HG03442 (cell line): ENCODE measurements at regions not wholly inside any gene's neighbourhood (a gene's known extent, or its start where the extent isn't known, plus 50 kb on each side); places are given as distances from the start of the nearest gene placed in this dataset.
"Not testable (repeated sequence)": the region's sequence is repeated elsewhere in the genome, so short reads cannot be mapped to it uniquely, and the experiment has no call there.

Source experiments
- ATAC-seq: cut with Tn5 transposase; IDR thresholded peaks from one replicate; pipeline ENCODE4 v1.9.1; 2021; ENCODE audit warnings: mild to moderate bottlenecking, moderate library complexity; ENCODE audit not compliant: unreplicated experiment

DNA sequence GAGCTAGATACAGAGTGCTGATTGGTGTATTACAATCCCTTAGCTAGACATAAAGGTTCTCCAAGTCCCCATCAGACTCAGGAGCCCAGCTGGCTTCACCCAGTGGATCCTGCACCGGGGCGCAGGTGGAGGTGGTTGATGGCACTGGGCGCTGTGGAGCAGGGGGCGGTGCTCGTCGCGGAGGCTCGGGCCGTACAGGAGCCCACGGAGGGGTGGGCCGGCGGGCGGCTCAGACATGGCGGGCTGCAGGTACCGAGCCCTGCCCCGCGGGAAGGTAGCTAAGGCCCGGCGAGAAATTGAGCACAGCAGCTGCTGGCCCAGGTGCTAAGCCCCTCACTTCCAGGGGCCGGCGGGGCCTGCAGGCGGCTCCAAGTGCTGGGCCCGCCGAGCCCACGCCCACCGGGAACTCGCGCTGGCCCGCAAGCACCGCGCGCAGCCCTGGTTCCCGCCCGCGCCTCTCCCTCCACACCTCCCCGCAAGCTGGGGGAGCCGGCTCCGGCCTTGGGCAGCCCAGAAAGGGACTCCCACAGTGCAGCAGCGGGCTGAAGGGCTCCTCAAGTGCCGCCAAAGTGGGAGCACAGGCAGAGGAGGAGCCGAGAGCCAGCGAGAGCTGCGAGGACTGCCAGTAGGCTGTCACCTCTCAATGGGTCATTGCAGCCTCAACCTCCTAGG lies 96.4 kb upstream of the MYO10 start:
- not testable (repeated sequence) for ATAC-seq

DNA sequence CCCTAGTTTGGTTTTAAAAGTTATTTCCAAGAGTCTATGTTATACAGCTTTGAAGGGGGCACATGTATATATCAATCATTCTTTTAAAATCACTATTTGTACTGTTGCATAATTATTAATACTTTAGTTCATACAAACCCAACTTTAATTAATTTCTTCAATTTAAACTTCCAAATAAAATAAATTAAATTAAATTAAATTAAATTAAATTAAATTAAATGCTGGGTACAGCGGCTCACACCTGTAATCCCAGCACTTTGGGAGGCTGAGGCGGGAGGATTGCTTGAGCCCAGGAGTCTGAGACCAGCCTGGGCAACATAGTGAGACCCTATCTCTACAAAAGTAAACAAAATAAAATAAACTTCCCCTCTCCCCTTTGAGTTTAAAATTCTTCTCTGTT lies 98.9 kb upstream of the MYO10 start:
- not testable (repeated sequence) for ATAC-seq

DNA sequence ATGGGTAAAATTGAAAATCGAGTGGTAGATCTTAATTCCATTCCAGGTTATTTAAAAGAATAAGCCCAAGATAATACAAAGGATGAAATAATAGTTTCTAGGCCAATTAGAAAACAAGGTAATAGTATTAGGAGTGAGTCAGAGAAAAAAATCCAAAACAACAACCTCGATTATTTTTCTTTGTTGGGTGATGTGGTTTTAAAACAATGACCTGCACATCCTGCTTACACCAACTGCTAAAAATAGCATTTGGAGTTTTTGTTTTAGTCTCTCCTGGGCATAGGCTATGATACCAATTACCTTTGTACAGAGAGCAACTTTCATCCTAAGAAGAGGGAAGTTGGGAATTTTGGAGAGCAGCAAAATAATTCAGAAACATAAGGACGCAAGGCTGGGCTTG lies 101.7 kb upstream of the MYO10 start:
- no peak for ATAC-seq

DNA sequence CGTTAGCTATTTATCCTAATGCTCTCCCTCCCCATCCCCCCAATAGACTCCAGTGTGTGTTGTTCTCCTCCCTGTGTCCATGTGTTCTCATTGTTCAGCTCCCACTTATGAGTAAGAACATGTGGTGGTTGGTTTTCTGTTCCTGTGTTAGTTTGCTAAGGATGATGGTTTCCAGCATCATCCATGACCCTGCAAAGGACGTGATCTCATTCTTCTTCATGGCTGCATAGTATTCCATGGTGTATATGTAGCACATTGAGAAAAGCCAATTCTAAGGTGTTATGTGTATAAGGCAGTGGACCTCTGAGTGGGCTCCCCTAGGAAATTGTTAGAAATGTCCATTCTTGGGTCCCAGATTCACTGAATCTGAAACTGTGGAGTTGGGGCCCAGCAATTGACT lies 103.1 kb upstream of the MYO10 start:
- no peak for ATAC-seq

DNA sequence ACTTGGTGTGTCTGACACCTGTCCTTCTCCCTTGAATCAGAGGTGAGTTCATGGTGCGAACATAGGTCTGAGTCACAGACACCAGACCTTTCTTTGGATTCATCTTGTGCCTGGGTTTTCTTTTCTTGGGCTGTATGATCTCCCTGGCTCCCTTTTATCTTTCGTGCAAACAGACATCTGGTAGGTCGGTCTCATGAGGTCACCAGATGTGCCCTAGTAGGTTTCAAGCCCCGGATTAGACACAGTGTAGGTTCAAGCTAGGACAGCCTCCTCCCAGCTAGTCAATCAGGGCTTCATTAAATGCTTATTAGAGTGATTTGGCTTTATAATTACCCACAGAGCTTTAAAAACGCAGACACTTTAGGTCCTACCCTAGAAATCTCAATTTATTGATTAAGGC lies 106.0 kb upstream of the MYO10 start:
- no peak for ATAC-seq

DNA sequence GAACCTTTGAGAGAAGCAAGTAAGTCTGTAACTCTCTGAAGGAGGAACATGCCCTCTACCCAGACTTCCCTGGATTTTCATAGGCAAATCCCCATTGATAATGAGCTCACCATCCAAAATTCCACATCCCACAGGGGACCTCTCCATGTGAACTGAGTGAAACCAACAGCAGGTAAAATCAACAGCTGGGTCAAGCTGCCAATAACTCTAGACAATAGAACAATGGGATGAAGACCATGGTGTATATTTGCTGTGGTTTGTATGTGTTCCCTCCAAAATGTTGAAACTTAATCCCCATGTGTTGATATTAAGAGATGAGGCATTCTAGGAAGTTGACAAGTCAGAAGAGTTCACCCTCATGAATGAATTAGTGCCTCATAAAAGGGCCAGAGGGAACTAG lies 110.2 kb upstream of the MYO10 start:
- no peak for ATAC-seq

DNA sequence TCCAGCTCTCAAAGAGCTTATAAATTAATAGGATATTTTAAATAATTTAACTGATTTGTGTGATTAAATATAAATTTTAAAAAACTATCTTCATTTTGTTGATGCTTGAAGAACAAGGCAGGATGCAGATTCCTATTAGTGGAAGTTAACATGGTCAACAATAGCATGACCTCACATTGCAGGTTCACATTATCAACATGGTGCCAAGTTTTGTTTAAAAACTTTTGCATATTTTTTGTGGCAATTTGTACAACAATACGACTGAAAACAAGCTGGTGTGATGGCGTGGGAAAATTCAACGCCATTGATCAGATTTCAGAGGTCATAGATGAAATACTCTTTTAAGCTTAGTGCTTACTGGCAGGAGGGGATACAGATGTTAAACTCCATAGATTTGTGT lies 114.1 kb upstream of the MYO10 start:
- no peak for ATAC-seq

DNA sequence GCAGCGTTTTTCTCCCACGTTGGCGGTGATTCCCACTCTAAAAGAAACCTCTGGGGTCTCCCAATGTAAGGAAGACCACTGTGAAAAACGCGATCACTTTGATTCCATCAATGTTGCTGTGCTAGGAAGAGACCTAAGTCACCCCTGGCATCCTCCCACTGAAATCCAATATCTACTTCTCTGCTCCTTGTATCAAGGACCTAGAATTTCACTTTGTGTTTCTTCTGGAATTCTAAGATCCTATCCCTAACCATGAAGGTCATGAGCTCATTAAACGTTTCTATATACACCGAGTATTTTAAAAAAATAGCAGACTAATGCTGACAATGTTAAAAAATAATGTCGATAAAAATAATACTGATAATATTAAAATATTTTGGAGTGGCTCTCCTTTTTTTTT lies 118.8 kb upstream of the MYO10 start:
- no peak for ATAC-seq

DNA sequence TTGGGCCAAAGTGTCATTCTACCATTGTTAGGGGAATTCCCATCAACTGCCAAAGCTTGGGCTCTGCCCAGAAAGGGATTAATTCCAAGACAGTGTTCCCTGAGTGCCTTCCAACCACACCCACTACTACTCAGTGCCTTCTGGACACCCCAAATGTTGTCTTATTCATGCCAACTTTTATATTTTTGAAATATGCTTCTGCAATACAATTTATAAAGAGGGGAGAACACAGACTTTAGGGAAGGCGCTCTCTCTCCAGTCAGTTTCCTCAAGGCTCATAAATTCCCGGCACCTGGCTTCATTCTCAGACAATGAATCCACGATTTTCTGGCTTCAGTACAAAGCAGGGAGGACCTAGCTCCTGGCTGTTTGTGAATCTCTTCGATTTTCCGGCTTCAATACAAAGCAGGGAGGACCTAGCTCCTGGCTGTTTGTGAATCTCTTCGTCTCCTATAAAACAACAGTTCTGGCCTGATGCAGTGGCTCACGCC lies 120.1 kb upstream of the MYO10 start:
- no peak for ATAC-seq

DNA sequence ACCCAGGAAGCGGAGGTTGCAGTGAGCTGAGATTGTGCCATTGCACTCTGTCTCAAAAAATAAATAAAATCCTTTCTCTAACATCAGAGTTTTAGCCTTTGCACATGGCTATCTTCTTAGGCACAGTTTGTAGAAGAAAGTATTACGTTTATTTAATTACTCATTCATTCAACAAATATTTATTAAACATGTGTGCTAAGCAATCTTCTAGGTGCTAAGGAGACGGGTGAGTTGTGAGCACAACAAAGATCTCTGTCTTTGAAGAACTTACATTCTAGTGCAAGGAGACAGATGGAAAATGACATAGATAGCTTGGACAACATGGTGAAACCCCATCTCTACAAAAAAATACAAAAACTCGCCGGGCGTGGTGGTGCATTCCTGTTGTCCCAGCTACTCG lies 122.3 kb upstream of the MYO10 start:
- ATAC-seq = no peak

DNA sequence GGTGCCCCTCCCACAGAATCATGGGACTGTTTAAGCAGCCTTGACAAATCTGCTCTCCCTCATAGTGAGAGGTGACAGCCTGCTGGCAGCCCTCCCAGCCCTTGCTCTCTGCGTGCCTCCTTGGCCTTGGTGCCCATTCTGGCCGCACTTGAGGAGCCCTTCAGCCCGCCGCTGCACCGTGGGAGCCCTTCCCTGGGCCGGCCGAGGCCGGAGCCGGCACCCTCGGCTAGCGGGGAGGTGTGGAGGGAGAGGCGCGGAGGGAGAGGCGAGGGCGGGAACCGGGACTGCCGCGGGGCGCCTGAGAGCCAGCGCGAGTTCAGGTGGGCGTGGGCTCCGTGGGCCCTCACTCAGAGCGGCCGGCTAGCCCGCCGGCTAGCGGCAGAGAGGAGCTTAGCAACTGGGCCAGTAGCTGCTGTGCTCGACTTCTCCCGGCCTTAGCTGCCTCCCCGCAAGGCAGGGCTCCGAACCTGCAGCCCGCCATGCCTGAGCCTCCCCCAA lies 125.9 kb upstream of the MYO10 start:
- no peak for ATAC-seq

DNA sequence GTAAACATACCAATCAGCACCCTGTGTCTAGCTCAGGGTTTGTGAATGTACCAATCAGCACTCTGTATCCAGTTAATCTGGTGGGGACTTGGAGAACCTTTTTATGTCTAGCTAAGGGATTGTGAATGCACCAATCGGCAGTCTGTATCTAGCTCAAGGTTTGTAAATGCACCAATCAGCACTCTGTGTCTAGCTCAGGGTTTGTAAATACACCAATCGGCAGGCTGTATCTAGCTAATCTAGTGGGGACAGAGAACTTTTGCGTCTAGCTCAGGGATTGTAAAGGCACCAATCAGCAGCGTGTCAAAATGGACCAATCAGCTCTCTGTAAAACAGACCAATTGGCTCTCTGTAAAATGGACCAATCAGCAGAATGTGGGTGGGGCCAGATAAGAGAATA lies 126.7 kb upstream of the MYO10 start:
- ATAC-seq = not testable (repeated sequence)

DNA sequence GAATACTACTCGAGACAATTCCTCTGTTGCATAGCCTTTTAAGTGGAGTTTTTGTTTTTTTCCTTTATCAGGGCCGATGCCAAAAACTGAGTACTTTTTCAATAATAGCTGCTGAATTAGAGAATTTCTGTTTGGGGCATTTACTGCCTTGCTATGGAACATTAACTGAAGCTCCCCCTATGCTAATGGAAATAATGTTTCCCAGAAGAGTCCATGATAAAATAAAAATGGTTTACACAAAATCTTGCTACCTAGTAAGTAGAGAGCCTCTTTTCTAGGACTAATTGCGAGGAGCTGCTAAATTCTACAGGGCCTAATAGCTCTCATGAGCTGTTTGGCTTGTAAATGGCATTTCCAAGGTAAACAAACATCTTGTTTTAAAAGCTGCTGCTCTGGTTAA lies 128.2 kb upstream of the MYO10 start:
- no peak for ATAC-seq

DNA sequence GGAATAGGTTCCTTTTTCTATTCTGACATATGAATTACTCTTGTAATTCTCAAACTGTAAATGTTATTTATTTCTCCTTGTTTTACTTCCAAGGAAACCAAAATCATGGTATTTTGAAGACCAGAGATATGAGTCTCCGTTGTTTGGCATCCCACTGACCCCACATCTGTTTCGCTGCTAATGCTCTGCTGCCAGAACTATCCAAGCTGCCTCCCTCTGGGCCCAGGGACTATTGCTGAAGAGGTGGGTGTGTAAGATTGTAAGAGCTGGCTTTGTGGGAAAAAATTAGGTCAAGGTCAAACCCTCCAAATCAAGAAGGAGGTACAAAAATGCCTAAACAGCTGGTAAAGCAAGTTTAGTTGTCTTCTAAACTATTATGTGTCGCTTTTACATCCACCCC lies 129.4 kb upstream of the MYO10 start:
- ATAC-seq = no peak

DNA sequence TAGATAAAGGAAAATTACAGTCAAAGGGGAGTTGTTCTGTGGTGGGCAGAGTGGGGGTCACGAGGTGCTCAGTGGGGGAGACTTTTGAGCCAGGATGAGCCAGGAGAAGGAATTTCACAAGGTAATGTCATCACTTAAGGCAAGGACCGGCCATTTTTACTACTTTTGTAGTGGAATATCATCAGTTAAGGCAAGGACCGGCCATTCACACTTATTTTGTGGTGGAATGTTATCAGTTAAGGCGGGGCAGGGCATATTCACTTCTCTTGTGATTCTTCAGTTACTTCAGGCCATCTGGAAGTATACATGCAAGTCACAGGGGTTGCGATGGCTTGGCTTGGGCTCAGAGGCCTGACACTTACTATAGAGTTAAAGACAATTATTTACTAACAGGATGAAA lies 129.9 kb upstream of the MYO10 start:
- not testable (repeated sequence) for ATAC-seq

DNA sequence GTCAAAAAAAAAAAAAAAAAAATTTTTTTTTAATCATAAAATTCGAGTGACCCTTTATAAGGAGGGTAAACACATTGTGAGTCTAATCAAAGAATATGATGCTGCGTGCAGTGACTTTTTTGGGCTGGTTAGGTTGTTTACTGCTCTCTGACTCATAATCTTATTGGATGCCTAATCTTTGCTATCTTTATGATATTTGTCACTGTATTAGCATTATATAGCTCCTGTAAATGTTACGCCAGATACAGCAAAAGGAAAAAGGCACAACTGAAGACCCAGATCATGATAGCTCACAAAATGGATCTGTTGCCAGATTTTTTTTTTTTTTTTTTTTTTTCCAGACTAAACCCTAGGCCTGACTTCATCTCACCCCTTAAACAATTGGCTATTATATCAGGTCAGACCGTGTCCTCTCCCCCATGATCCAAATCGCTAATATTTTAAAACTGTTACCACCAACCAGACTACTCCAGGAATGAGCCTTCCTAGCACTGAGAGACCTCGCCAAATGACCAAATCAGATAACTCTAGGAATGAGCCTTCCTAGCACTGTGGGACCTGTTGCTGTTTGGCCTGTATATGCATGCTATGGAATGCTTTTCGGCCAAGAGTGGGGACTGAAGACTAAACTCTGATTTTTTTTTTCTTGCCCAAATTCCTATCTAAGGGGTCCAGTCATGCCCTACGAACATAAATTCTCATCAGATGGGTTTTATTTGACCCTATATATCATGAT lies 131.7 kb upstream of the MYO10 start:
- no peak for ATAC-seq

DNA sequence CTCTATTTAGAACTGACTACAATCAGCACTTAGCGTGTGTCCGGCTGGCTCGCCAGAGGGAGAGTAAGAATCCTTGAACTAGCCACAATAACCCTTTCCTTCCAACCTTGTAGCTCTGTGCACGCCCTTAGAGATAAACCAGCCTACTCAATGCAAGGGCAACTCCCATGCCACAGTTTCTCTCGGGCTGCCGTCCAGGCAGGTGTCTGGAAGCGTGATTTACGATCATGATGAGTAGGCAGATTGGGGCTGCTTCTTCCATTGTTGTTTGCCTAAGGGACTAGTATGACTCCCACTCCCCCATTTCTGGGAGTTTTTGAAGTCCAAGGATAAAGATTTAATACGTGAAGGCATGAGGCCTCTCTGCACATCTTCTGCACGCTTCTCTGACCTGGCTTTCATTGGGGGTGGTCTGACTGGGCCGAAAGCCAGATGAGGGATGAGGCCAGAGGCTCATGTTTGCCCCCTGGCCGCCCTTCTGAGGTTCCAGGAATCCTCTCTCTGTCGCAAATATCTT lies 134.0 kb upstream of the MYO10 start:
- no peak for ATAC-seq

DNA sequence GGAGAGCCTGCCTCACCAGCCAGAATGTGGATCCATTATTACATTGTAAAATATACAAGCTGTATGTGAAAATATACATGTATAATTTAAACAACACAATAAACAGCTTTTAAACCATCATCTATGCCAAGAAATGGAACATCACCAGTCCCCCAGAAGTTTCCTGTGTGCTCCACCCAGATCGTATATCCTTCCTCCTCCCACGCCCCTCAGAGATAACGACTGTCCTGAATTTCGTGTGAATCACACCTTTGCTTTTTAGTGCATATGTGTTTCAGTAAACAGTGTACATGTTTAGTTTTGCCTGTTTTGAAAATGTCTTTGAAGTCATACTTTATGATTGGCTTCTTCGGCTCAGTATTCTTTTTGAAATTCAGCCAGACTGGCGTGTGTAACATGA lies 134.6 kb upstream of the MYO10 start:
- no peak for ATAC-seq

DNA sequence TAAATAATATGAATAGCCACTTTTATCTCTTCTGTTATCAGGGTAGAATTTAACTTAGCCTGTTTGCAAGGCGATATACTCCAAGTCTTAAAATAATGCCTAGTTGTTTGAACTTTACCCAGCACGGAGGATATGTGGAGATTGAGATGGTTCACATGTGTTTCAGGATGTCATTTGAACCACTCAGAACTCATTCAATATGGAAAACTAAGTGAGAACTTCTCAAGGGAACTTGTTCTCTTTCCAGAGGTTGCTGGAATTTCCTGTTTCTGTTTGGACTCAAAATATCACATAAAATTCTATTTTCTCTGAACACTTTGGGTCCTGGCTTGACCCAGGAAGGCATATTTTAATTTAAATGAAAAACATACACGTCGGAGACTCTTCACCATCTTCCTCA lies 139.1 kb upstream of the MYO10 start:
- no peak for ATAC-seq

DNA sequence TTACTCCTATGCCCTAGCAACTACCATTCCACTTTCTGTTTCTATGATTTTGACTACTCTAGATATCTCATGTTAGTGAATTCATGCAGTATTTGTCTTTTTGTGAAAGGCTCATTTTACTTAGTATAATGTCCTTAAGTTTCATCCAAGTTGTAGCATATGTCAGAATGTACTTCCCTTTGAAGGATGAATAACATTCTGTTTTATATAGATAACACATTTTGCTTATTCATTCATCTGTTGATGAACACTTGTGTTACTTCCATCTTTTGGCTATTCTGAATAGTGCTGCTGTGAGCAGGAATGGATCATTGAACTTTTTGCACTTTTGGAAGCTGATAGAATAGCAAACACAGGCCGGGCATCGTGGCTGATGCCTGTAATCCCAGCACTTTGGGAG lies 140.2 kb upstream of the MYO10 start:
- no peak for ATAC-seq

DNA sequence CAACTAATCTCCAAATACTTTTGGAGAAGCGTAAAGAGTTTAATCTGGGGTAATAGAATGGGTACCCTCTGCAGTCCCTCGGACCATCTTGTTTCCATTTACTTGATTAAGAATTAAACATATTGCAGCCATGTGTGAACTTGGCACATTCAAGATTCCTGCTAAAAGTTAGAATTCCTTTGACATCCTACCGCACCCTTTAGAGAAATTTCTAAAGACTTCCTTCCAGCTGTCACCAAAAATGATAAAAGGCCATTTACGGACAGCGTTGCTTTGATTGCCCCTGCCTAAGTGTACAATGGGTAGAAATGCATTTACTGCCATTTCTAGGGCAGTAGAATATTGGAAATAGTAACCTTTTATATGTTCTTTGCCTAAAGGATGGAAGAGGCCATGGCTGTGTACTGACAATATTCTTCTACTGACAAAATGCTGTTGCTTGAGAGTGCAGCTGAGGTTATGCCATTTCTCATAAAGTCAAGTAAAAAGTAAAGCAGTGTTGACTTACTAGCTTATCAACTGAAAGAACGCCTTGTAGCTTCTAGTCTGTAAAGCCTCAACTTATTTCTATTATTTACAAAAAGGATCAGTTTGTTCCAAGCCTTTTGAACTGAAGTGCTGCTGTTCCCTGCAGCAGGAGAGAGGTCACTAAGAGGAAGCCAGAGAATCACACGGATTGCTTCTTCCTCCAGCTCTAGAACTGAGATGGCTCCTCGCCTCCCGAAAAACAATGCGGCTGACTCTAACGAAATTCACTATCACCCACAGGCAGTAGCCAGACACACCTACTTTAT lies 139.8 kb upstream of the BASP1 start:
- ATAC-seq = no peak
